Spleen (tissue), 7 donors: ENCODE measurements at regions not wholly inside any gene's neighbourhood (a gene's known extent, or its start where the extent isn't known, plus 50 kb on each side); places are given as distances from the start of the nearest gene placed in this dataset.

Experiments
- CTCF ChIP-seq, 11 experiments: fragments of 200-600 bp in 7 of 11; fragments of 450-650 bp in 4 of 11; sonication (generic) in 4 of 11; IDR thresholded peaks in 8 of 11; conservative IDR thresholded peaks in 3 of 11; 1 replicate in 7 of 11; 2 replicates in 4 of 11; pipeline versions ENCODE4 v1.4.0 to v1.8.0; 2016 to 2021; ENCODE audit warnings: antibody characterized with exemption in 11 of 11, inconsistent platforms in 4 of 11, mild to moderate bottlenecking in 1 of 11
- POLR2A ChIP-seq, 3 donors: fragments of 450-650 bp; IDR thresholded peaks; one replicate each; pipeline ENCODE4 v1.5.1; 2017; ENCODE audit warnings: antibody characterized with exemption in 3 of 3, mild to moderate bottlenecking in 1 of 3
- donor health status: DM: no; HTN: no; CAD: no; lungs with moderate emphysema.
- donor health status: DM: no; HTN: no; CAD: no.
- donor health status: DM: no; HTN: no; CAD: no.

GRCh38 chr14:48726080-48726642, 860.0 kb downstream of the RPS29 start:
- no peak for TF ChIP-seq CTCF (IDR thresholded peaks at IDR 0.05 in 8 of 11, conservative IDR thresholded peaks at IDR 0.05 in 3 of 11)
- TF ChIP-seq POLR2A (IDR thresholded peaks at IDR 0.05) = no peak
